Ishikawa (cell line): ENCODE measurements at regions not wholly inside any gene's neighbourhood (a gene's known extent, or its start where the extent isn't known, plus 50 kb on each side); places are given as distances from the start of the nearest gene placed in this dataset.

ENCODE experiments used
- EGR1 ChIP-seq: IDR thresholded peaks from 2 replicates; pipeline ENCODE4 v1.6.1; 2012
- MAX ChIP-seq: IDR thresholded peaks from 2 replicates; pipeline ENCODE4 v1.6.1; 2012
- REST ChIP-seq: IDR thresholded peaks from 2 replicates; pipeline ENCODE4 v1.6.1; 2012; ENCODE audit warnings: low read depth, mild to moderate bottlenecking
- TAF1 ChIP-seq: IDR thresholded peaks from 2 replicates; pipeline ENCODE4 v1.6.1; 2012; ENCODE audit warnings: low read depth, mild to moderate bottlenecking
- TEAD4 ChIP-seq: IDR thresholded peaks from 2 replicates; pipeline ENCODE4 v1.6.1; 2012
- USF1 ChIP-seq: IDR thresholded peaks from 2 replicates; pipeline ENCODE4 v1.6.1; 2012

GRCh38 chr2:19670303-19670702 is 231.5 kb downstream of the TTC32 start:
- TF ChIP-seq EGR1 (no peak), TAF1 (no peak), USF1 (no peak), MAX (no peak), REST (no peak), TEAD4 (no peak)
